HepG2 (cell line): ENCODE measurements at regions not wholly inside any gene's neighbourhood (a gene's known extent, or its start where the extent isn't known, plus 50 kb on each side); places are given as distances from the start of the nearest gene placed in this dataset.
"Not testable (repeated sequence)": the region's sequence is repeated elsewhere in the genome, so short reads cannot be mapped to it uniquely, and the experiment has no call there.

Experiments used
- RNF2 ChIP-seq: fragments of 450-650 bp; conservative IDR thresholded peaks from 2 replicates; pipeline ENCODE4 v1.6.1; 2016; ENCODE audit warnings: low read depth
- ZNF143 ChIP-seq: sonication (generic); formaldehyde crosslinking; IDR thresholded peaks from 2 replicates; pipeline ENCODE4 v1.4.0; 2020; ENCODE audit warnings: missing genetic modification reagents
- TF ChIP-seq, protein P1 (sequence below): sonication (generic); formaldehyde crosslinking; conservative IDR thresholded peaks from 2 replicates; pipeline ENCODE4 v1.4.0; 2020; ENCODE audit warnings: missing genetic modification reagents

- not testable (repeated sequence) for TF ChIP-seq ZNF143 (CRISPR knock-in tag); RNF2
- TF ChIP-seq, protein P1, sequence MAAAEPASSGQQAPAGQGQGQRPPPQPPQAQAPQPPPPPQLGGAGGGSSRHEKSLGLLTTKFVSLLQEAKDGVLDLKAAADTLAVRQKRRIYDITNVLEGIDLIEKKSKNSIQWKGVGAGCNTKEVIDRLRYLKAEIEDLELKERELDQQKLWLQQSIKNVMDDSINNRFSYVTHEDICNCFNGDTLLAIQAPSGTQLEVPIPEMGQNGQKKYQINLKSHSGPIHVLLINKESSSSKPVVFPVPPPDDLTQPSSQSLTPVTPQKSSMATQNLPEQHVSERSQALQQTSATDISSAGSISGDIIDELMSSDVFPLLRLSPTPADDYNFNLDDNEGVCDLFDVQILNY (CRISPR knock-in tag), result not testable (repeated sequence)
Measured at GRCh38 chr9:64367826-64368643, 917.0 kb downstream of the FOXD4L5 start.
